Upper lobe of right lung (tissue), 1 donor: ENCODE measurements at regions not wholly inside any gene's neighbourhood (a gene's known extent, or its start where the extent isn't known, plus 50 kb on each side); places are given as distances from the start of the nearest gene placed in this dataset.

Source experiments
- ATAC-seq: fragments of 200-7000 bp; cut with Tn5 transposase; one replicate; pipeline ENCODE4 v1.9.1; 2020; ENCODE audit warnings: mild to moderate bottlenecking, moderate library complexity
- DNase-seq: peaks from one replicate; pipeline ENCODE4 v3.0.0-alpha.2; 2020
- H3K27ac ChIP-seq: fragments of 200-600 bp; one replicate; pipeline ENCODE4 v1.8.0; 2022
- H3K27me3 ChIP-seq: fragments of 200-600 bp; one replicate; pipeline ENCODE4 v1.8.0; 2022; ENCODE audit warnings: mild to moderate bottlenecking
- H3K36me3 ChIP-seq: fragments of 200-600 bp; one replicate; pipeline ENCODE4 v1.8.0; 2022
- H3K4me1 ChIP-seq: fragments of 200-600 bp; one replicate; pipeline ENCODE4 v1.8.0; 2022
- H3K4me3 ChIP-seq: fragments of 200-600 bp; one replicate; pipeline ENCODE4 v1.8.0; 2022; ENCODE audit warnings: mild to moderate bottlenecking
- H3K9me3 ChIP-seq: fragments of 200-600 bp; one replicate; pipeline ENCODE4 v1.8.0; 2022
- CTCF ChIP-seq: fragments of 200-600 bp; IDR thresholded peaks from one replicate; pipeline ENCODE4 v1.8.0; 2022; ENCODE audit warnings: antibody characterized with exemption
- intact Hi-C: fragments of 100-400 bp; cut with DNase I; formaldehyde crosslinking; loops from one replicate; pipeline ENCODE4 v1.11.0; 2022
- donor health status: DM: no; HTN: yes; CAD: no; lungs with severe emphysema.

GRCh38 chr20:39623584-39624234, 661.6 kb downstream of the DHX35 start:
- ATAC-seq (no peak), DNase-seq (no peak)
- Histone ChIP-seq H3K4me3 (no peak overlapping the region), H3K9me3 (no peaks in the 10 kb centered on the region), H3K27ac (no peak overlapping the region), H3K27me3 (no peaks in the 10 kb centered on the region), H3K36me3 (no peaks in the 10 kb centered on the region), H3K4me1 (no peaks in the 10 kb centered on the region)
- intact Hi-C loops: no loop called here
- no peak for TF ChIP-seq CTCF

- Histone ChIP-seq H3K36me3 (no peaks in the 10 kb centered on the region), H3K4me3 (no peak overlapping the region), H3K4me1 (no peaks in the 10 kb centered on the region), H3K9me3 (no peaks in the 10 kb centered on the region), H3K27me3 (no peaks in the 10 kb centered on the region), H3K27ac (no peak overlapping the region)
- ATAC-seq (no peak), DNase-seq (no peak)
- no peak for TF ChIP-seq CTCF
- intact Hi-C loops: no loop called here
These were observed 657.2 kb downstream of the DHX35 start for GRCh38 chr20:39619271-39619785.

- no peak for TF ChIP-seq CTCF
- H3K27ac ChIP-seq: no peak overlapping the region
- H3K36me3 ChIP-seq: no peaks in the 10 kb centered on the region
- no peaks in the 10 kb centered on the region for H3K27me3 ChIP-seq
- H3K4me3 ChIP-seq: no peak overlapping the region
- ATAC-seq (no peak), DNase-seq (no peak)
- H3K4me1 ChIP-seq: no peaks in the 10 kb centered on the region
- H3K9me3 ChIP-seq: no peaks in the 10 kb centered on the region
- intact Hi-C loops: no loop called here
These were observed 649.8 kb downstream of the DHX35 start for GRCh38 chr20:39611901-39612300.

GRCh38 chr20:39607141-39607540, 645.0 kb downstream of the DHX35 start:
- Histone ChIP-seq H3K36me3 (no peaks in the 10 kb centered on the region), H3K27ac (no peak overlapping the region), H3K4me1 (no peaks in the 10 kb centered on the region), H3K4me3 (no peak overlapping the region), H3K9me3 (no peaks in the 10 kb centered on the region), H3K27me3 (no peaks in the 10 kb centered on the region)
- ATAC-seq (no peak), DNase-seq (no peak)
- no peak for TF ChIP-seq CTCF
- intact Hi-C loops: no loop called here

GRCh38 chr20:39605908-39606307, 643.8 kb downstream of the DHX35 start:
- H3K27ac ChIP-seq: no peak overlapping the region
- no peaks in the 10 kb centered on the region for H3K9me3 ChIP-seq
- TF ChIP-seq CTCF: no peak
- H3K4me3 ChIP-seq: no peak overlapping the region
- DNase-seq (no peak), ATAC-seq (no peak)
- H3K4me1 ChIP-seq: no peaks in the 10 kb centered on the region
- no peaks in the 10 kb centered on the region for H3K27me3 ChIP-seq
- no peaks in the 10 kb centered on the region for H3K36me3 ChIP-seq
- intact Hi-C loops: no loop called here

- H3K27ac ChIP-seq: no peak overlapping the region
- TF ChIP-seq CTCF: no peak
- no peak overlapping the region for H3K4me3 ChIP-seq
- intact Hi-C loops: no loop called here
- no peaks in the 10 kb centered on the region for H3K36me3 ChIP-seq
- no peaks in the 10 kb centered on the region for H3K27me3 ChIP-seq
- H3K9me3 ChIP-seq: no peaks in the 10 kb centered on the region
- no peaks in the 10 kb centered on the region for H3K4me1 ChIP-seq
- DNase-seq (no peak), ATAC-seq (no peak)
These were observed 643.2 kb downstream of the DHX35 start for GRCh38 chr20:39605361-39605760.
